ENCODE measurements at regions not wholly inside any gene's neighbourhood (a gene's known extent, or its start where the extent isn't known, plus 50 kb on each side); places are given as distances from the start of the nearest gene placed in this dataset.
"Not testable (repeated sequence)": the region's sequence is repeated elsewhere in the genome, so short reads cannot be mapped to it uniquely, and the experiment has no call there.

DNA sequence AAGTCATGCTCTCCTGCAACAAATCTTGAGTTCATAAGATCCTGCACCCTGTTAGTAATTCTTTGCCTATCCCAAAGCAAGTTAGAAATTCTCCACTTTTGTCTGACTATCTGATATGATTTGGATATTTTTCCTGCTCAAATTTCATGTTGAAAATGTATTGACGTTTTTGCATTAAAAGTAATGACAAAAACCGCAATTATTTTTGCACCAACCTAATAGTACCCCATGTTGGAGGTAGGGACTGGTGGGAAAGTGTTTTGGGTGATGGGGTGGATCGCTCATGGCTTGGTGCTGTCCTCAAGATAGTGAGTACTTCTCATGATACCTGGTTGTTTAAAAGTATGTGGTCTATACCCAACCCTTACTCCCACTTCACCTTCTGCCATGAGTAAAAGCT lies 713.4 kb downstream of the CDH18 start:
- Mint-ChIP-seq H3K27ac (no peak overlapping the region), H3K9me3 (ENCODE audit: insufficient read depth) (peaks cover 11% of the 10 kb centered on the region), H3K27me3 (ENCODE audit: low read depth) (no peaks in the 10 kb centered on the region), H3K4me3 (no peak overlapping the region), H3K4me1 (ENCODE audit: low read depth) (no peaks in the 10 kb centered on the region), H3K36me3 (ENCODE audit: low read depth) (no peaks in the 10 kb centered on the region)
- ChIA-PET POLR2A (no interaction called here), CTCF (no interaction called here)
- ATAC-seq: no peak
- DNase-seq: no peak

DNA sequence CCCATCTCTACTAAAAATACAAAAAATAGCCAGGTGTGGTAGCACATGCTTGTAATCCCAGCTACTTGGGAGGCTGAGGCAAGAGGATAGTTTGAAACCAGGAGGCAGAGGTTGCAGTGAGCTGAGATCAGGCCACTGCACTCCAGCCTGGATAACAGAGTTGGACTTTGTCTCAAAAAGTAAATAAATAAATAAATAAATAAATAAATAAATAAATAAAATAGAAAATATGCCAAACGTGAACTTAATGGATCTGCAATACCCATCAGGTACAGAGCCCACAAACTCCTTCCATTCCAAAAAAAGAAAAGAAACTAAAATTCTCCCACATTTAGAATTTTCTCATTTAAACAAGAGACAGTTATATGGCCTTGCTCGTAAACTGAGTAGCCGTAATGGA lies 702.7 kb downstream of the CDH18 start:
- no peaks in the 10 kb centered on the region for H3K4me1 Mint-ChIP-seq (ENCODE audit: low read depth)
- ATAC-seq (no peak), DNase-seq (no peak)
- CTCF ChIA-PET: no interaction called here
- POLR2A ChIA-PET: no interaction called here
- H3K4me3 Mint-ChIP-seq: no peak overlapping the region
- H3K27ac Mint-ChIP-seq: no peak overlapping the region
- H3K9me3 Mint-ChIP-seq (ENCODE audit: insufficient read depth): peaks cover 32% of the 10 kb centered on the region
- no peaks in the 10 kb centered on the region for H3K36me3 Mint-ChIP-seq (ENCODE audit: low read depth)
- H3K27me3 Mint-ChIP-seq (ENCODE audit: low read depth): no peaks in the 10 kb centered on the region

DNA sequence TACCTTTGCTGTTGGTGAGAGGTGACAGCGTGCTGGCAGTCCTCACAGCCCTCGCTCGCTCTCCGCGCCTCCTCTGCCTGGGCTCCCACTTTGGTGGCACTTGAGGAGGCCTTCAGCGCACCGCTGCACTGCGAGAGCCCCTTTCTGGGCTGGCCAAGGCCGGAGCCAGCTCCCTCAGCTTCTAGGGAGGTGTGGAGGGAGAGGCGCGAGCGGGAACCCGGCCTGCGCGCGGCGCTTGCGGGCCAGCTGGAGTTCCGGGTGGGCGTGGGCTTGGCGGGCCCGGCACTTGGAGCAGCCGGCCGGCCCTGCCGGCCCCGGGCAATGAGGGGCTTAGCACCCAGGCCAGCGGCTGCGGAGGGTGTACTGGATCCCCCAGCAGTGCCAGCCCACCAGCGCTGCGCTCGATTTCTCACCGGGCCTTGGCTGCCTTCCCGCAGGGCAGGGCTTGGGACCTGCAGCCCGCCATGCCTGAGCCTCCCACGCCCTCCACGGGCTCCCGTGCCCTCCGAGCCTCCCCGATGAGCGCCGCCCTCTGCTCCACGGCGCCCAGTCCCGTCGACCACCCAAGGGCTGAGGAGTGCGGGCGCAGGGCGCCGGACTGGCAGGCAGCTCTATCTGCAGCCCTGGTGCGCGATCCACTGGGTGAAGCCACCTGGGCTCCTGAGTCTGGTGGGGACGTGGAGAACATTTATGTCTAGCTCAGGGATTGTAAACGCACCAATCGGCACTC lies 700.3 kb downstream of the CDH18 start:
- ATAC-seq; H3K27ac Mint-ChIP-seq; H3K27me3 Mint-ChIP-seq (ENCODE audit: low read depth); POLR2A ChIA-PET; H3K36me3 Mint-ChIP-seq (ENCODE audit: low read depth); CTCF ChIA-PET; H3K4me1 Mint-ChIP-seq (ENCODE audit: low read depth); H3K4me3 Mint-ChIP-seq; DNase-seq: not testable (repeated sequence)
- H3K9me3 Mint-ChIP-seq (ENCODE audit: insufficient read depth): peaks cover 20% of the 10 kb centered on the region

DNA sequence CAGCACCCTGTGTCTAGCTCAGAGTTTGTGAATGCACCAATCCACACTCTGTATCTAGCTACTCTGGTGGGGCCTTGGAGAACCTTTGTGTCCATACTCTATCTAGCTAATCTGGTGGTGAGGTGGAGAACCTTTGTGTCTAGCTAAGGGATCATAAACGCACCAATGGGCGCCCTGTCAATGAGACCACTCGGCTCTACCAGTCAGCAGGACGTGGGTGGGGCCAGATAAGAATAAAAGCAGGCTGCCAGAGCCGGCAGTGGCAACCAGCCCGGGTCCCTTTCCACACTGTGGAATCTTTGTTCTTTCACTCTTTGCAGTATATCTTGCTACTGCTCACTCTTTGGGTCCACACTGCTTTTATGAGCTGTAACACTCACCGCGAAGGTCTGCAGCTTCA lies 699.7 kb downstream of the CDH18 start:
- peaks cover 16% of the 10 kb centered on the region for H3K9me3 Mint-ChIP-seq (ENCODE audit: insufficient read depth)
- H3K4me3 Mint-ChIP-seq; H3K4me1 Mint-ChIP-seq (ENCODE audit: low read depth); DNase-seq; H3K27ac Mint-ChIP-seq; CTCF ChIA-PET; H3K36me3 Mint-ChIP-seq (ENCODE audit: low read depth); ATAC-seq; H3K27me3 Mint-ChIP-seq (ENCODE audit: low read depth); POLR2A ChIA-PET: not testable (repeated sequence)

DNA sequence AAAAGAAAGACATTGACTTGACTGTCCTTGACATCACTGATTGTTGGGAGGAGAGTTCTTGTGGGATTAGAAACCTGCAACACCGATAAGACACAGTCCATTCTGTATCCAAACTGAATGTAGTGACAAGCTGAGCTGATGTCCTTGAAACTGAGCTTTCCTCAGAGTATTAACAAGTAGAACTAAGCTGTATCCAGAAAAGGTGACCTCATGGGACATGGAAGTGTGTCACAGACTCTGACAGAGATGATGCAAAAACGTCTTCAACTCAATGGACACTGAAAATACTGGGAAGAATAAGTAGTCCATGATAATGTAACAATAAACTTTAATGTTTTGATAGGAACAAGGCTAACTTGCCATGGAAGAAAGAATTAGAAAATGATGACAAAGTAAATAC lies 690.1 kb downstream of the CDH18 start:
- Mint-ChIP-seq H3K36me3 (ENCODE audit: low read depth) (no peaks in the 10 kb centered on the region), H3K4me3 (no peak overlapping the region), H3K4me1 (ENCODE audit: low read depth) (no peaks in the 10 kb centered on the region), H3K27me3 (ENCODE audit: low read depth) (no peaks in the 10 kb centered on the region), H3K27ac (no peak overlapping the region), H3K9me3 (ENCODE audit: insufficient read depth) (peaks cover 10% of the 10 kb centered on the region)
- ATAC-seq (no peak), DNase-seq (no peak)
- POLR2A ChIA-PET: no interaction called here
- CTCF ChIA-PET: no interaction called here

DNA sequence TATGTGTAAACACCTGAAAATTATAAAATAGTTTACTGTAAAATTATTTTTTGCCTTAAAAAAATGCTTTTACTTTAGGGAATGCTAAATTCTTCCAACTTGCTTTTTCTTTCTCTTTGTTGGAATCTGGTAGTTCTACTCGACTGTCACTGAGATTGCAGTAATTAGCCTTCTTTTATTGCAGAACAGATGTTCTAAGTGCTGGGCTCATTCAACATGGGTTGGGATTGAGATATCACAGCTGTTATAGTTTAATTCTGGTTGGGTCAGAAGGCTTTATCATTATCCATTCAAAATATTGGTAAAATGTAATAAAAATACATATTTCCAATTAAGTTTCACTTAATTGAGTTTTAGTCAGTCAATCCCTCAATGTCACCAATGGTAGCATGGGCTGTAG lies 686.7 kb downstream of the CDH18 start:
- H3K27ac Mint-ChIP-seq: no peak overlapping the region
- H3K27me3 Mint-ChIP-seq (ENCODE audit: low read depth): no peaks in the 10 kb centered on the region
- H3K36me3 Mint-ChIP-seq (ENCODE audit: low read depth): no peaks in the 10 kb centered on the region
- DNase-seq: no peak
- H3K4me1 Mint-ChIP-seq (ENCODE audit: low read depth): no peaks in the 10 kb centered on the region
- H3K9me3 Mint-ChIP-seq (ENCODE audit: insufficient read depth): peaks cover 13% of the 10 kb centered on the region
- CTCF ChIA-PET: no interaction called here
- POLR2A ChIA-PET: no interaction called here
- no peak for ATAC-seq
- no peak overlapping the region for H3K4me3 Mint-ChIP-seq

DNA sequence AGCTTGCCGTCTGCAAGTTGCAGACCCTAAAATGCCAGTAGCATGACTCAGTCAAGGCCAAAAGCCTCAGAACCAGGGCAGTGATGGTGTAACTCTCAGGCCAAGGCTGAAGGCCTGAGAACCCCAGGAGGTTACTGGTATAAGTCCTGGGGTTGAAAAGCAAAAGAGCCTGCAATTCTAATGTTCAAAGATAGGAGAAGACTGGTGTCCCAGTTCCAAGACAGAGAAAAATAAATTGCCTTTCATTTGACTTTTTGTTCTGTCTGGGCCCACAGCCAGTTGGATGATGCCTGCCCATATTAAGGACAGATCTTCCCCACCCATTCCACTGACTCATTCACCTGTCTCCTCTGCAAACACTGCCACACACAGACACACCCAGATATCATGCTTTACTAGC lies 673.2 kb downstream of the CDH18 start:
- ATAC-seq (no peak), DNase-seq (no peak)
- Mint-ChIP-seq H3K4me1 (ENCODE audit: low read depth) (no peaks in the 10 kb centered on the region), H3K9me3 (ENCODE audit: insufficient read depth) (peaks cover 19% of the 10 kb centered on the region), H3K36me3 (ENCODE audit: low read depth) (no peaks in the 10 kb centered on the region), H3K4me3 (no peak overlapping the region), H3K27me3 (ENCODE audit: low read depth) (no peaks in the 10 kb centered on the region), H3K27ac (no peak overlapping the region)
- ChIA-PET POLR2A (no interaction called here), CTCF (no interaction called here)

DNA sequence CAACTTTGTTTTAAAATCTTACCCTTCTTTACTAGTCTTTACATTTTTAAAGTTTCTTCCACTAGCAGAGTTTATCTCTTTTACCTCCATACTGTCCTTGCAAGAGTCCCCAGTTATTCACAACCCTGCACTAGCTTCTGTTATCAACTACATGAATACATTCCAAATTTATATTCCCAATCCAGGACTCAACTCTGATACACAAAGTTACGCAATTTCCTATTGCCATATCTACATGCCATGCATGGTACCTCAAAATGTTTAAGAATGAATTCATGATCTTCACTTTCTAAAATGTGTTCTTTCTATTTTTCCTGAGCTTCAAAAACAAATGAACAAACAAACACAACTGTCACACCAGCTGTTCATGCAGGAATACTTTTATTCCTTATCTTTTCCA lies 668.7 kb downstream of the CDH18 start:
- Mint-ChIP-seq H3K4me3 (no peak overlapping the region), H3K36me3 (ENCODE audit: low read depth) (no peaks in the 10 kb centered on the region), H3K27ac (no peak overlapping the region), H3K9me3 (ENCODE audit: insufficient read depth) (peaks cover 20% of the 10 kb centered on the region), H3K4me1 (ENCODE audit: low read depth) (no peaks in the 10 kb centered on the region), H3K27me3 (ENCODE audit: low read depth) (no peaks in the 10 kb centered on the region)
- POLR2A ChIA-PET: no interaction called here
- DNase-seq: no peak
- ATAC-seq: no peak
- CTCF ChIA-PET: no interaction called here

DNA sequence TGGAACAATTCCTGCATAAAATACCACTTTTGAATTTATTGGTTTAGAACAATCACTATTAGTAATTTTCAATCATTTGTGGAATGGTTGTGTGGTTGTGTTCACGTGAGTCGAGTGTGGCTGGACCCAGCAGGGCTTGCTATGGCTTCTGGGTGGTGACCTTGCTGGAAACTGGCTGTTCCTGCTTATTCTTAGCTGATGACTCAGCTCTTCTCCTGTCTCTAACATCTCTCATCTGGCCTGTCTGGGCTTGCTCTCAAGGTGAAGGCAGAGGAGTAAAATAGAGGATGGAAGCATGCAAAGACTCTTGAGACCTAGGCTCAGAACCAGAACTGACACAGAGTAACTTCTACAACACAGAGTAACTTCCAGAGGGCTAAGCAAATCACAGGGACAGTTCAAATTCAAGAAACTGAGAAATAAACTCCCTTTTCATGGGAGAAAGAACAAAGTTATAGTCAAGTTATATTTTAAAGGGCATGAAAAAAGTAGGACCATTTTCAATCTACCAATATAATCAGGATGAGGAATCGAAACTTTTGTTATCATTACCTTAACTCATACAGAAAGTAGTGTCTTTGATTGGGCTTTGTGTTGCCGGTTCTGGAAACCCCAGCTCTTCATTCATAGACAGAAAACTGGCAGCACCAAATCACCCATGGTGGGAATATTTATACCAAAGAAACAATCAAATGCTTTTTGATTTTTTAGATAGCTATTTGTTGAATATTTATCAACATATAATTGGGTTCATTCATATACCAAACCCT lies 665.1 kb downstream of the CDH18 start:
- Mint-ChIP-seq H3K36me3 (ENCODE audit: low read depth) (no peaks in the 10 kb centered on the region), H3K27ac (no peak overlapping the region), H3K27me3 (ENCODE audit: low read depth) (no peaks in the 10 kb centered on the region), H3K9me3 (ENCODE audit: insufficient read depth) (peaks cover 18% of the 10 kb centered on the region), H3K4me3 (no peak overlapping the region), H3K4me1 (ENCODE audit: low read depth) (no peaks in the 10 kb centered on the region)
- CTCF ChIA-PET: no interaction called here
- no peak for DNase-seq
- no peak for ATAC-seq
- POLR2A ChIA-PET: no interaction called here

DNA sequence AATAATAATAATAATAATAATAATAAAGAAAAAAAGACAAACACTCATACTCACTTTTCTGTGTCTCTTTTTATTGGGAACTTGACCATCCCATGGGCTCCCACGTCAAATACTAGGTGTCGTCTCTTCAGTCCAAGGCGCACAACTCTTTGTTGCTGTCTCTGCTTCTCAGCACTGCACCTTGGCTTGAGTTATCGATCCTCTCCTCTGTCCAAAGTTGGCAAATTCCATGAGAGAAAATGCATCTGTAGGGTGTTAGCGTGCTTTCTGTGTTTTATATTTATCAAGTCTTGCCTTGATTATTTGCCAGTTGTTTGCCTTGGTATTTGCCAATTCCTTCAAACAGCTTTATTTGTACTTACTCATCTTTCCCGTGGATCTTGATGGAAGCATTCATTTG lies 653.7 kb downstream of the CDH18 start:
- Mint-ChIP-seq H3K27me3 (ENCODE audit: low read depth) (no peaks in the 10 kb centered on the region), H3K4me1 (ENCODE audit: low read depth) (no peaks in the 10 kb centered on the region), H3K36me3 (ENCODE audit: low read depth) (no peaks in the 10 kb centered on the region), H3K4me3 (no peak overlapping the region), H3K27ac (no peak overlapping the region), H3K9me3 (ENCODE audit: insufficient read depth) (peaks cover 23% of the 10 kb centered on the region)
- no peak for DNase-seq
- ATAC-seq: no peak
- ChIA-PET POLR2A (no interaction called here), CTCF (no interaction called here)

DNA sequence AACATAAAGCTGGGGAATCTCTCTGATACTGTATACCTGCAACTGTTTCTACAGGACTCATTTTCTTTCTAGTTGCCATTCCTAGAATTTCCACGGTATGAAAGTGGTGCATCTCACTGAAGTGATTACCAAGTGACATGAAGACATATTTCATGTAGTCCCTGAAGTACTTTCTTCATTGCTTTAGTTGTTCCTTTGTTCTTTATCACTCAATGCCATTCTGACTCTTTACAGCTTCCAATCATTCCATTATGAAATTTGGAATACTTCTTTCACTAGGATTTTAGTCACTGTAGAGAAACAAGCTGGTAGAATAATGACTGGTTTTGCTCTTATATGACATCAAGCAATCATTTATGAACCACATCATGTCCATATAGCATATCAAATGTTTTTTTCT lies 645.1 kb downstream of the CDH18 start:
- ATAC-seq: no peak

DNA sequence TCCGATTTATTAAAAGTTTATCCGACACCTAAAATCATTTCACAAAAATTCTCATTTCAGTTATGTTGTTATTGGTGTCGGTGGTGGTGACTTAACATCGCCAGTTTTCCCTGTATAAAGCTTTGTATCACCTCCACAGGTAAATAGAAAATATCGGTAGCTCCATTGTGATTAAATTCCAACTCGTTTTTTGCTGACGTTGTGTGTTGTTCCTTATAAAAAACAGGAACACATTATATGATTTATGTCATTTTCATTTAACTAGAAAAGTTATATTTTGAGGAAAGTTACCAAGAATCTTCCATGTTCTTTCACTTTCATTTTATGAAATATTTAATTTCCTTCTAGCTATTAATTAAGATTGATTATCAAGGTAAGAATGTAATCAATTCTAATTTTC lies 635.9 kb downstream of the CDH18 start:
- CTCF ChIA-PET: no interaction called here

More for the DNA sequence above, 645.1 kb downstream of the CDH18 start:
- Mint-ChIP-seq H3K4me3 (no peak overlapping the region), H3K9me3 (ENCODE audit: insufficient read depth) (peaks cover 29% of the 10 kb centered on the region), H3K27ac (no peak overlapping the region), H3K36me3 (ENCODE audit: low read depth) (no peaks in the 10 kb centered on the region), H3K27me3 (ENCODE audit: low read depth) (no peaks in the 10 kb centered on the region), H3K4me1 (ENCODE audit: low read depth) (no peaks in the 10 kb centered on the region)
- ChIA-PET POLR2A (no interaction called here), CTCF (no interaction called here)
- no peak for DNase-seq

DNA sequence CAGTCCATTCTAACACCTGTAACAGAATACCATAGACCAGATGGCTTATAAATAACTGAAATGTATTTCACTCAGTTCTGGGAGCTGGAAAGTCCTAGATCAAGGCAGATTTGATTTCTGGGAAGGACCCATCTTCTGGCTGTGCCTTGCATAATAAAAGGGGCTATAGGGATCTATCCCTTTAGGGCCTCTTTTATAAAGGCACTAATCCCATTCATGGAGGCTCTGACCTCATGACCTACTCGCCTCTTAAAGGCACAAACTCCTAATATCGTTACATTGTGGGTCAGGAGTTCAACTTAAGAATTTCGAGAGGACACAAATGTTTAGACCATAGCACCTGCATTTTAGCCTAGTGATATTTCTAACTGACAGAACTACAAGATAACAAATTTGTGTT lies 619.0 kb downstream of the CDH18 start:
- peaks cover 18% of the 10 kb centered on the region for H3K9me3 Mint-ChIP-seq (ENCODE audit: insufficient read depth)
- H3K4me1 Mint-ChIP-seq (ENCODE audit: low read depth): no peaks in the 10 kb centered on the region
- POLR2A ChIA-PET: no interaction called here
- ATAC-seq (no peak), DNase-seq (no peak)
- H3K27ac Mint-ChIP-seq: no peak overlapping the region
- CTCF ChIA-PET: no interaction called here
- no peaks in the 10 kb centered on the region for H3K27me3 Mint-ChIP-seq (ENCODE audit: low read depth)
- no peak overlapping the region for H3K4me3 Mint-ChIP-seq
- H3K36me3 Mint-ChIP-seq (ENCODE audit: low read depth): no peaks in the 10 kb centered on the region

More for the DNA sequence above, 635.9 kb downstream of the CDH18 start:
- POLR2A ChIA-PET: no interaction called here
- DNase-seq: no peak
- Mint-ChIP-seq H3K4me3 (no peak overlapping the region), H3K27me3 (ENCODE audit: low read depth) (no peaks in the 10 kb centered on the region), H3K4me1 (ENCODE audit: low read depth) (no peaks in the 10 kb centered on the region), H3K9me3 (ENCODE audit: insufficient read depth) (peaks cover under 1% of the 10 kb centered on the region), H3K27ac (no peak overlapping the region), H3K36me3 (ENCODE audit: low read depth) (no peaks in the 10 kb centered on the region)
- no peak for ATAC-seq

Data from activated CD8-positive, alpha-beta T cell treated with anti-CD3 and anti-CD28 coated beads, Interleukin-2, amount 10 ng/mL, durations not matched to agents 7 days and 5 days (primary cell).